Endothelial cell of umbilical vein (primary cell): ENCODE measurements at regions not wholly inside any gene's neighbourhood (a gene's known extent, or its start where the extent isn't known, plus 50 kb on each side); places are given as distances from the start of the nearest gene placed in this dataset.

Source experiments
- BruUV-seq: library from RNA; stranded (reverse); fragments of 400-500 nt; replicated peaks from 2 replicates; lab custom pipeline; 2021; lab: Mats Ljungman, UMichigan
- CTCF ChIA-PET: fragments of 300-600, 350-600 bp; sonication (Branson Sonifier 250); formaldehyde crosslinking; loops from one replicate; lab custom pipeline; 2021; ENCODE audit warnings: antibody characterized with exemption, inconsistent platforms; lab: Charles Lee
- POLR2A ChIA-PET: fragments of 300-600, 350-600 bp; sonication (Branson Sonifier 250); formaldehyde crosslinking; loops from one replicate; lab custom pipeline; 2021; ENCODE audit warnings: antibody characterized with exemption, inconsistent platforms; lab: Charles Lee
- DNase-seq: peaks from one replicate; pipeline ENCODE4 v3.0.0-alpha.2; 2011; ENCODE audit warnings: low read depth, low spot score
- FAIRE-seq: peaks from 2 replicates; lab custom pipeline; 2011; peaks lifted over from hg19 to GRCh38; lab: Jason Lieb, UNC
- H2AFZ ChIP-seq: 2 replicates; pipeline ENCODE4 v1.6.0; 2012; ENCODE audit warnings: low read depth, low read length, control low read depth, inconsistent platforms
- H3K27ac ChIP-seq: 2 replicates; pipeline ENCODE4 v1.5.1; 2011; ENCODE audit warnings: low read depth, mild to moderate bottlenecking, control low read depth, low read length, moderate library complexity; ENCODE audit not compliant: insufficient read depth
- H3K27me3 ChIP-seq, 2 experiments: 2 replicates each; pipeline versions ENCODE4 v1.6.0 to v1.6.1; 2011; ENCODE audit warnings: low read length in 2 of 2, mixed read lengths in 1 of 2; ENCODE audit not compliant: control insufficient read depth in 2 of 2, insufficient read depth in 2 of 2
- H3K36me3 ChIP-seq, 2 experiments: 2 replicates in 1 of 2; 3 replicates in 1 of 2; pipeline ENCODE4 v1.5.1; 2011; ENCODE audit warnings: low read length in 2 of 2, mild to moderate bottlenecking in 1 of 2, moderate library complexity in 1 of 2; ENCODE audit not compliant: control insufficient read depth in 2 of 2, insufficient read depth in 2 of 2; ENCODE audit errors: extremely low read depth in 1 of 2
- H3K4me1 ChIP-seq: 3 replicates; pipeline ENCODE4 v1.5.1; 2011; ENCODE audit warnings: mild to moderate bottlenecking, low read length; ENCODE audit not compliant: control insufficient read depth, insufficient read depth; ENCODE audit errors: extremely low read depth
- H3K4me2 ChIP-seq: 2 replicates; pipeline ENCODE4 v1.6.1; 2011; ENCODE audit warnings: low read length, control low read depth, mixed read lengths; ENCODE audit not compliant: insufficient read depth
- H3K4me3 ChIP-seq, 3 experiments: fragments of 200-600 bp in 1 of 3; sonication (generic), shearing (Covaris generic) in 1 of 3; replicated peaks in 1 of 3; 2 replicates each; pipeline ENCODE4 v1.5.1; 2011 to 2016; ENCODE audit warnings: control low read depth in 3 of 3, low read length in 3 of 3, mild to moderate bottlenecking in 2 of 3, inconsistent platforms in 1 of 3, low read depth in 1 of 3, moderate library complexity in 1 of 3; ENCODE audit not compliant: insufficient read depth in 1 of 3
- H3K79me2 ChIP-seq: 2 replicates; pipeline ENCODE4 v1.6.0; 2012; ENCODE audit warnings: low read length, inconsistent platforms; ENCODE audit not compliant: control insufficient read depth, insufficient read depth
- H3K9ac ChIP-seq: replicated peaks from 2 replicates; pipeline ENCODE3; 2011; ENCODE audit warnings: low read length, control low read depth; ENCODE audit not compliant: insufficient read depth; ENCODE audit errors: extremely low read depth
- H3K9me1 ChIP-seq: replicated peaks from 3 replicates; pipeline ENCODE4 v1.6.0; 2011; ENCODE audit warnings: mild to moderate bottlenecking, low read length; ENCODE audit not compliant: control insufficient read depth, insufficient read depth; ENCODE audit errors: extremely low read depth
- H3K9me3 ChIP-seq: replicated peaks from 2 replicates; pipeline ENCODE4 v1.5.1; 2012; ENCODE audit warnings: low read length, inconsistent platforms; ENCODE audit not compliant: control insufficient read depth, insufficient read depth
- H4K20me1 ChIP-seq: replicated peaks from 2 replicates; pipeline ENCODE3; 2011; ENCODE audit warnings: mild to moderate bottlenecking, low read length; ENCODE audit not compliant: control insufficient read depth, insufficient read depth; ENCODE audit errors: extremely low read depth
- CTCF ChIP-seq, 2 donors: IDR thresholded peaks; 1 replicate in 1 of 2; 2 replicates in 1 of 2; pipeline ENCODE4 v1.5.1; 2011; ENCODE audit warnings: low read length in 2 of 2, mild to moderate bottlenecking in 2 of 2, moderate library complexity in 2 of 2, control low read depth in 1 of 2, inconsistent platforms in 1 of 2, low read depth in 1 of 2; ENCODE audit not compliant: insufficient read depth in 1 of 2; ENCODE audit errors: extremely low read depth in 1 of 2
- EZH2 ChIP-seq: IDR thresholded peaks from 2 replicates; pipeline ENCODE4 v1.6.1; 2012; ENCODE audit warnings: borderline replicate concordance, low read depth, mild to moderate bottlenecking, moderate library complexity, low read length, inconsistent platforms; ENCODE audit not compliant: severe bottlenecking
- FOS ChIP-seq: IDR thresholded peaks from 2 replicates; pipeline ENCODE4 v1.6.1; 2011; ENCODE audit warnings: mild to moderate bottlenecking, low read length, moderate library complexity, borderline replicate concordance; ENCODE audit not compliant: insufficient read depth
- GATA2 ChIP-seq: IDR thresholded peaks from 2 replicates; pipeline ENCODE4 v1.7.0; 2011; ENCODE audit warnings: low read depth, mild to moderate bottlenecking, moderate library complexity, mixed read lengths, low read length; ENCODE audit not compliant: insufficient read length, insufficient read depth
- JUN ChIP-seq: IDR thresholded peaks from 2 replicates; pipeline ENCODE4 v1.6.1; 2011; ENCODE audit warnings: borderline replicate concordance, low read depth; ENCODE audit not compliant: insufficient read length, insufficient read depth
- MYC ChIP-seq: IDR thresholded peaks from one replicate; pipeline ENCODE4 v1.6.1; 2011; ENCODE audit warnings: mild to moderate bottlenecking, low read depth, low read length
- POLR2A ChIP-seq: IDR thresholded peaks from 2 replicates; pipeline ENCODE4 v1.6.1; 2012; ENCODE audit warnings: low read depth, mild to moderate bottlenecking, control low read depth, low read length
- POLR2AphosphoS5 ChIP-seq: IDR thresholded peaks from 2 replicates; pipeline ENCODE4 v1.6.1; 2012; ENCODE audit warnings: low read depth, mild to moderate bottlenecking, control low read depth, low read length, moderate library complexity; ENCODE audit not compliant: insufficient read depth
- dilution Hi-C: fragments of 300-500 bp; cut with MboI; formaldehyde crosslinking; loops from one replicate; pipeline ENCODE4 v1.15.0; 2019; ENCODE audit warnings: low sequenced_read_pairs; ENCODE audit not compliant: extremely low pct_ligation_motif_present
- intact Hi-C: fragments of 100-400 bp; cut with micrococcal nuclease; formaldehyde crosslinking; loops from one replicate; pipeline ENCODE4 v1.10.0; 2022
- TF ChIP-seq, protein P1 (sequence below): IDR thresholded peaks from 2 replicates; pipeline ENCODE4 v1.6.1; 2011; ENCODE audit not compliant: insufficient read depth, insufficient read length

DNA sequence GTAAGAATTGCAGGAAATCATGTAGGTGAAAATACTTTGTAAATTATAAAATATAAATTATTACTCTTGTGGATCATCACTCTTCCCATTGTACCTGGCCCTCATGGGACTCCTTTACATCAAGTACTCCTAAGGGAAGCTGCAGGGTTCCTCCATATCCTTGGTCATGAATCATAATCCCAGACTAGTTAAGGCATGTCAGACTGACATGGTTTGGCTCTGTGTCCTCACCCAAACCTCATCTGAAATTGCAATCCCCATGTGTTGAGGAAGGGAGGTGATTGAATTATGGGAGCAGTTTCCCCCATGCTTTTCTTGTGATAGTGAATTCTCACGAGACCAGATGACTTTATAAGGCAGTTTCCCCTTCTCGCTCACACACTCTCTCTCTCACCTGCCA, 77.1 kb downstream of the CMPK2 start:
- ChIA-PET CTCF (no interaction called here), POLR2A (no interaction called here)
- Histone ChIP-seq H3K36me3 (no peaks in the 10 kb centered on the region), H3K4me1 (no peaks in the 10 kb centered on the region), H3K4me3 (no peak overlapping the region), H3K4me2 (no peak overlapping the region), H3K79me2 (no peaks in the 10 kb centered on the region), H3K9me1 (no peaks in the 10 kb centered on the region), H2AFZ (no peak overlapping the region), H3K27ac (no peak overlapping the region), H4K20me1 (no peaks in the 10 kb centered on the region), H3K27me3 (no peaks in the 10 kb centered on the region), H3K9ac (no peak overlapping the region), H3K9me3 (no peaks in the 10 kb centered on the region)
- dilution Hi-C loops (no loop called here), intact Hi-C loops (no loop called here)
- DNase-seq = no peak
- FAIRE-seq = no peak
- no TSS peak for BruUV-seq
- TF ChIP-seq, protein P1, sequence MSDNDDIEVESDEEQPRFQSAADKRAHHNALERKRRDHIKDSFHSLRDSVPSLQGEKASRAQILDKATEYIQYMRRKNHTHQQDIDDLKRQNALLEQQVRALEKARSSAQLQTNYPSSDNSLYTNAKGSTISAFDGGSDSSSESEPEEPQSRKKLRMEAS = no peak
- TF ChIP-seq FOS (no peak), JUN (no peak), EZH2 (no peak), GATA2 (no peak), POLR2AphosphoS5 (no peak), CTCF (IDR thresholded peaks at IDR 0.05; ENCODE audit: extremely low read depth in 1 of 2, insufficient read depth in 1 of 2, low read depth in 1 of 2, low read length in 2 of 2) (no peak), POLR2A (no peak), MYC (no peak)
